ENCODE measurements at regions not wholly inside any gene's neighbourhood (a gene's known extent, or its start where the extent isn't known, plus 50 kb on each side); places are given as distances from the start of the nearest gene placed in this dataset.

- no peak for DNase-seq
These were observed 730.1 kb downstream of the DTWD2 start for GRCh38 chr5:118258223-118258622.

- no peak for DNase-seq
These were observed 731.3 kb downstream of the DTWD2 start for GRCh38 chr5:118257066-118257465.

GRCh38 chr5:118253225-118254061, 734.9 kb downstream of the DTWD2 start:
- DNase-seq: peak; percentile 34

GRCh38 chr5:118249386-118249785, 739.0 kb downstream of the DTWD2 start:
- no peak for DNase-seq

GRCh38 chr5:118247458-118247857, 740.9 kb downstream of the DTWD2 start:
- DNase-seq: no peak

GRCh38 chr5:118243613-118244012, 744.7 kb downstream of the DTWD2 start:
- DNase-seq: no peak

- no peak for DNase-seq
These were observed 745.3 kb downstream of the DTWD2 start for GRCh38 chr5:118243068-118243467.

GRCh38 chr5:118236108-118236849, 752.1 kb downstream of the DTWD2 start:
- no peak for DNase-seq

GRCh38 chr5:118233606-118234005, 754.7 kb downstream of the DTWD2 start:
- DNase-seq: no peak

GRCh38 chr5:118228489-118228888, 759.9 kb downstream of the DTWD2 start:
- DNase-seq: no peak

- no peak for DNase-seq
These were observed 763.8 kb downstream of the DTWD2 start for GRCh38 chr5:118224546-118224945.

GRCh38 chr5:118220556-118221195, 767.7 kb downstream of the DTWD2 start:
- no peak for DNase-seq

- no peak for DNase-seq
These were observed 776.7 kb downstream of the DTWD2 start for GRCh38 chr5:118211606-118212005.

GRCh38 chr5:118208031-118208453, 780.3 kb downstream of the DTWD2 start:
- no peak for DNase-seq

GRCh38 chr5:118199801-118200200, 788.5 kb downstream of the DTWD2 start:
- no peak for DNase-seq

- DNase-seq: no peak
These were observed 792.1 kb downstream of the DTWD2 start for GRCh38 chr5:118196229-118196628.

- peak; percentile 51 for DNase-seq
These were observed 793.1 kb downstream of the DTWD2 start for GRCh38 chr5:118195211-118195610.

GRCh38 chr5:118193194-118193905, 795.0 kb downstream of the DTWD2 start:
- DNase-seq: no peak

- DNase-seq: peak; percentile 36
These were observed 803.3 kb downstream of the DTWD2 start for GRCh38 chr5:118185018-118185417.

GRCh38 chr5:118176146-118176545, 812.2 kb downstream of the DTWD2 start:
- no peak for DNase-seq

- DNase-seq: no peak
These were observed 813.7 kb downstream of the DTWD2 start for GRCh38 chr5:118174671-118175070.

- no peak for DNase-seq
These were observed 815.0 kb downstream of the DTWD2 start for GRCh38 chr5:118173340-118173739.

- DNase-seq: no peak
These were observed 822.7 kb downstream of the DTWD2 start for GRCh38 chr5:118165619-118166018.

Data from eye (tissue), 1 donor.